Activated B cell treated with CpG ODN at 0.5 μM for 24 hours (primary cell): ENCODE measurements at regions not wholly inside any gene's neighbourhood (a gene's known extent, or its start where the extent isn't known, plus 50 kb on each side); places are given as distances from the start of the nearest gene placed in this dataset.

ENCODE experiments used
- ATAC-seq: fragments of 200-7000 bp; cut with Tn5 transposase; one replicate; pipeline ENCODE4 v1.10.0; 2021; ENCODE audit warnings: low read depth, mild to moderate bottlenecking, moderate library complexity
- CTCF ChIA-PET: fragments of 350-600 bp; sonication (Branson Sonifier 250); formaldehyde crosslinking; loops from one replicate; lab custom pipeline; 2021; ENCODE audit warnings: antibody characterized with exemption; lab: Charles Lee
- POLR2A ChIA-PET: fragments of 350-600 bp; sonication (Branson Sonifier 250); formaldehyde crosslinking; loops from one replicate; lab custom pipeline; 2021; ENCODE audit warnings: antibody characterized with exemption; lab: Charles Lee
- DNase-seq: peaks from one replicate; pipeline ENCODE4 v3.0.0; 2022
- H3K27ac Mint-ChIP-seq: one replicate; pipeline ENCODE4 v1.8.0; 2020; ENCODE audit warnings: mixed read lengths
- H3K27me3 Mint-ChIP-seq: one replicate; pipeline ENCODE4 v1.8.0; 2021; ENCODE audit warnings: mixed read lengths
- H3K36me3 Mint-ChIP-seq: one replicate; pipeline ENCODE4 v1.8.0; 2021; ENCODE audit warnings: low read depth, mixed read lengths
- H3K4me1 Mint-ChIP-seq: one replicate; pipeline ENCODE4 v1.8.0; 2021; ENCODE audit warnings: mixed read lengths
- H3K4me3 Mint-ChIP-seq: one replicate; pipeline ENCODE4 v1.8.0; 2020; ENCODE audit warnings: mild to moderate bottlenecking, mixed read lengths
- H3K9me3 Mint-ChIP-seq: one replicate; pipeline ENCODE4 v1.8.0; 2020; ENCODE audit warnings: mixed read lengths
- CTCF ChIP-seq: fragments of 200-600 bp; IDR thresholded peaks from one replicate; pipeline ENCODE4 v1.8.0; 2022; ENCODE audit warnings: antibody characterized with exemption, mild to moderate bottlenecking
- intact Hi-C: fragments of 100-400 bp; cut with micrococcal nuclease; formaldehyde crosslinking; loops from one replicate; pipeline ENCODE4 v1.15.1; 2024

- Mint-ChIP-seq H3K27ac (no peak overlapping the region), H3K4me3 (no peak overlapping the region), H3K4me1 (no peaks in the 10 kb centered on the region), H3K36me3 (no peaks in the 10 kb centered on the region), H3K27me3 (no peaks in the 10 kb centered on the region), H3K9me3 (peaks cover 5% of the 10 kb centered on the region)
- CTCF ChIA-PET: no interaction called here
- TF ChIP-seq CTCF: no peak
- ATAC-seq (no peak), DNase-seq (no peak)
- POLR2A ChIA-PET: no interaction called here
- intact Hi-C loops: no loop called here
Observed at GRCh38 chr7:67549126-67549525, 552.5 kb downstream of the TYW1 start.

GRCh38 chr7:67550801-67551436, 554.3 kb downstream of the TYW1 start:
- TF ChIP-seq CTCF: no peak
- Mint-ChIP-seq H3K9me3 (peaks cover 5% of the 10 kb centered on the region), H3K36me3 (no peaks in the 10 kb centered on the region), H3K27me3 (no peaks in the 10 kb centered on the region), H3K27ac (no peak overlapping the region), H3K4me3 (no peak overlapping the region), H3K4me1 (no peaks in the 10 kb centered on the region)
- CTCF ChIA-PET: no interaction called here
- DNase-seq: no peak
- ATAC-seq: no peak
- POLR2A ChIA-PET: no interaction called here
- intact Hi-C loops: no loop called here

GRCh38 chr7:67552738-67553137, 556.1 kb downstream of the TYW1 start:
- ATAC-seq: no peak
- Mint-ChIP-seq H3K27me3 (no peaks in the 10 kb centered on the region), H3K4me3 (no peak overlapping the region), H3K36me3 (no peaks in the 10 kb centered on the region), H3K4me1 (no peaks in the 10 kb centered on the region), H3K27ac (no peak overlapping the region), H3K9me3 (peaks cover 5% of the 10 kb centered on the region)
- intact Hi-C loops: no loop called here
- POLR2A ChIA-PET: no interaction called here
- no peak for TF ChIP-seq CTCF
- CTCF ChIA-PET: no interaction called here
- DNase-seq: no peak

- DNase-seq (no peak), ATAC-seq (no peak)
- Mint-ChIP-seq H3K4me1 (no peaks in the 10 kb centered on the region), H3K27me3 (no peaks in the 10 kb centered on the region), H3K9me3 (peaks cover 4% of the 10 kb centered on the region), H3K4me3 (no peak overlapping the region), H3K27ac (no peak overlapping the region), H3K36me3 (no peaks in the 10 kb centered on the region)
- TF ChIP-seq CTCF: no peak
- ChIA-PET CTCF (no interaction called here), POLR2A (no interaction called here)
- intact Hi-C loops: no loop called here
Observed at GRCh38 chr7:67553378-67553777, 556.7 kb downstream of the TYW1 start.

- Mint-ChIP-seq H3K4me3 (no peak overlapping the region), H3K9me3 (peaks cover 6% of the 10 kb centered on the region), H3K27me3 (no peaks in the 10 kb centered on the region), H3K36me3 (no peaks in the 10 kb centered on the region), H3K4me1 (no peaks in the 10 kb centered on the region), H3K27ac (no peak overlapping the region)
- no peak for TF ChIP-seq CTCF
- CTCF ChIA-PET: no interaction called here
- DNase-seq: no peak
- POLR2A ChIA-PET: no interaction called here
- intact Hi-C loops: no loop called here
- no peak for ATAC-seq
Observed at GRCh38 chr7:67554986-67555385, 558.4 kb downstream of the TYW1 start.
